Keratinocyte (primary cell): ENCODE measurements at regions not wholly inside any gene's neighbourhood (a gene's known extent, or its start where the extent isn't known, plus 50 kb on each side); places are given as distances from the start of the nearest gene placed in this dataset.
A peak's percentile ranks its signal among the peaks of the same experiment; 100 is the strongest.
"Not testable (repeated sequence)": the region's sequence is repeated elsewhere in the genome, so short reads cannot be mapped to it uniquely, and the experiment has no call there.

Experiments used
- DNase-seq: peaks from one replicate; pipeline ENCODE4 v3.0.0-alpha.2; 2011; ENCODE audit warnings: low read depth, missing footprints, low spot score
- FAIRE-seq: peaks from 2 replicates; lab custom pipeline; 2011; peaks lifted over from hg19 to GRCh38; lab: Jason Lieb, UNC
- H2AFZ ChIP-seq: 2 replicates; pipeline ENCODE4 v1.6.0; 2012; ENCODE audit warnings: low read length, control low read depth, inconsistent platforms; ENCODE audit not compliant: control insufficient read depth
- H3K27ac ChIP-seq: 2 replicates; pipeline ENCODE4 v1.5.1; 2011; ENCODE audit warnings: low read length; ENCODE audit not compliant: control insufficient read depth, insufficient read depth
- H3K27me3 ChIP-seq: 3 replicates; pipeline ENCODE4 v1.6.0; 2011; ENCODE audit warnings: low read length; ENCODE audit not compliant: control insufficient read depth, insufficient read depth; ENCODE audit errors: extremely low read depth
- H3K36me3 ChIP-seq, 2 experiments: 2 replicates in 1 of 2; 3 replicates in 1 of 2; pipeline ENCODE4 v1.5.1; 2011; ENCODE audit warnings: low read length in 2 of 2, mild to moderate bottlenecking in 1 of 2; ENCODE audit not compliant: control insufficient read depth in 2 of 2, insufficient read depth in 2 of 2; ENCODE audit errors: extremely low read depth in 1 of 2
- H3K4me1 ChIP-seq: 3 replicates; pipeline ENCODE4 v1.5.1; 2011; ENCODE audit warnings: low read length; ENCODE audit not compliant: control insufficient read depth, insufficient read depth; ENCODE audit errors: extremely low read depth
- H3K4me2 ChIP-seq: 3 replicates; pipeline ENCODE4 v1.6.0; 2011; ENCODE audit warnings: low read depth, low read length; ENCODE audit not compliant: control insufficient read depth, insufficient read depth; ENCODE audit errors: extremely low read depth
- H3K4me3 ChIP-seq, 3 experiments: fragments of 200-600 bp in 1 of 3; sonication (generic) in 1 of 3; 2 replicates in 2 of 3; 3 replicates in 1 of 3; pipeline ENCODE4 v1.5.1; 2011 to 2016; ENCODE audit warnings: low read length in 3 of 3, mild to moderate bottlenecking in 3 of 3, control low read depth in 2 of 3, inconsistent platforms in 1 of 3, low read depth in 1 of 3, mixed read lengths in 1 of 3, mixed run types in 1 of 3, moderate library complexity in 1 of 3; ENCODE audit not compliant: control insufficient read depth in 2 of 3, insufficient read depth in 2 of 3; ENCODE audit errors: extremely low read depth in 1 of 3
- H3K79me2 ChIP-seq: 2 replicates; pipeline ENCODE4 v1.6.0; 2012; ENCODE audit warnings: low read length; ENCODE audit not compliant: control insufficient read depth, insufficient read depth
- H3K9ac ChIP-seq: 3 replicates; pipeline ENCODE4 v1.6.0; 2011; ENCODE audit warnings: low read length; ENCODE audit not compliant: control insufficient read depth, insufficient read depth; ENCODE audit errors: extremely low read depth
- H3K9me1 ChIP-seq: 3 replicates; pipeline ENCODE4 v1.6.0; 2011; ENCODE audit warnings: low read length; ENCODE audit not compliant: control insufficient read depth, insufficient read depth; ENCODE audit errors: extremely low read depth
- H3K9me3 ChIP-seq: 2 replicates; pipeline ENCODE4 v1.5.1; 2012; ENCODE audit warnings: low read depth, low read length; ENCODE audit not compliant: control insufficient read depth
- H4K20me1 ChIP-seq: 3 replicates; pipeline ENCODE4 v1.6.0; 2011; ENCODE audit warnings: low read length; ENCODE audit not compliant: control insufficient read depth, insufficient read depth; ENCODE audit errors: extremely low read depth
- CTCF ChIP-seq, 3 experiments: IDR thresholded peaks in 1 of 3; conservative IDR thresholded peaks in 1 of 3; optimal IDR thresholded peaks in 1 of 3; 2 replicates in 2 of 3; 3 replicates in 1 of 3; pipeline versions ENCODE3 to v1.5.1; 2011; ENCODE audit warnings: low read length in 3 of 3, mild to moderate bottlenecking in 3 of 3, moderate library complexity in 2 of 3, control low read depth in 1 of 3, inconsistent platforms in 1 of 3; ENCODE audit not compliant: insufficient read depth in 2 of 3; ENCODE audit errors: extremely low read depth in 1 of 3
- EZH2 ChIP-seq: IDR thresholded peaks from one replicate; pipeline ENCODE4 v1.6.1; 2012; ENCODE audit warnings: inconsistent platforms, mild to moderate bottlenecking, low read length, moderate library complexity
- dilution Hi-C: fragments of 300-500 bp; cut with MboI; formaldehyde crosslinking; loops from one replicate; pipeline ENCODE4 v1.7.0; 2020; ENCODE audit warnings: low sequenced_read_pairs; ENCODE audit not compliant: extremely low pct_ligation_motif_present

- H2AFZ ChIP-seq, result no peak overlapping the region
- H3K36me3 ChIP-seq, result no peaks in the 10 kb centered on the region
- no peak overlapping the region for H3K4me2 ChIP-seq
- dilution Hi-C loops, result no loop called here
- H3K4me1 ChIP-seq, result no peaks in the 10 kb centered on the region
- H3K79me2 ChIP-seq, result no peaks in the 10 kb centered on the region
- no peaks in the 10 kb centered on the region for H3K27me3 ChIP-seq
- FAIRE-seq (no peak), DNase-seq (no peak)
- no peaks in the 10 kb centered on the region for H4K20me1 ChIP-seq
- no peaks in the 10 kb centered on the region for H3K9me1 ChIP-seq
- no peak overlapping the region for H3K9ac ChIP-seq
- H3K4me3 ChIP-seq, result no peak overlapping the region
- TF ChIP-seq EZH2 (no peak), CTCF (optimal IDR thresholded peaks at IDR 0.05 in 1 of 3, IDR thresholded peaks at IDR 0.05 in 1 of 3, conservative IDR thresholded peaks at IDR 0.05 in 1 of 3; ENCODE audit: extremely low read depth in 1 of 3, insufficient read depth in 2 of 3, low read length in 3 of 3) (no peak)
- no peaks in the 10 kb centered on the region for H3K9me3 ChIP-seq
- H3K27ac ChIP-seq, result no peak overlapping the region
These were observed 62.3 kb upstream of the PARP4 start for GRCh38 chr13:24574847-24575246.

- H3K27ac ChIP-seq, DNase-seq, H2AFZ ChIP-seq, H3K36me3 ChIP-seq, H3K4me3 ChIP-seq, H3K27me3 ChIP-seq, H3K79me2 ChIP-seq, H3K4me2 ChIP-seq, dilution Hi-C loops, H3K9me3 ChIP-seq, H4K20me1 ChIP-seq, H3K4me1 ChIP-seq, H3K9me1 ChIP-seq: not testable (repeated sequence)
- peak in 2 of 3 experiments; percentile 26 to 40 for TF ChIP-seq CTCF (optimal IDR thresholded peaks at IDR 0.05 in 1 of 3, IDR thresholded peaks at IDR 0.05 in 1 of 3, conservative IDR thresholded peaks at IDR 0.05 in 1 of 3; ENCODE audit: extremely low read depth in 1 of 3, insufficient read depth in 2 of 3, low read length in 3 of 3)
- peak overlapping the region; percentile 26 for H3K9ac ChIP-seq
- FAIRE-seq, result peak; percentile 41
These were observed 67.7 kb upstream of the PARP4 start for GRCh38 chr13:24580315-24580714.

GRCh38 chr13:24581578-24581977 is 69.0 kb upstream of the PARP4 start:
- H3K4me2 ChIP-seq, H4K20me1 ChIP-seq, H2AFZ ChIP-seq, H3K9me3 ChIP-seq, H3K27ac ChIP-seq, H3K79me2 ChIP-seq, H3K27me3 ChIP-seq, dilution Hi-C loops, DNase-seq, H3K4me1 ChIP-seq, H3K9ac ChIP-seq, H3K4me3 ChIP-seq, H3K9me1 ChIP-seq, FAIRE-seq, H3K36me3 ChIP-seq: not testable (repeated sequence)

GRCh38 chr13:24591697-24592096 is 79.1 kb upstream of the PARP4 start:
- H3K4me1 ChIP-seq, H3K27ac ChIP-seq, FAIRE-seq, H3K9ac ChIP-seq, H2AFZ ChIP-seq, H3K27me3 ChIP-seq, DNase-seq, H3K4me3 ChIP-seq, H3K36me3 ChIP-seq, H3K9me1 ChIP-seq, H4K20me1 ChIP-seq, H3K79me2 ChIP-seq, H3K4me2 ChIP-seq, H3K9me3 ChIP-seq, dilution Hi-C loops: not testable (repeated sequence)
